A673 (cell line): ENCODE measurements at regions not wholly inside any gene's neighbourhood (a gene's known extent, or its start where the extent isn't known, plus 50 kb on each side); places are given as distances from the start of the nearest gene placed in this dataset.

Experiments
- BruUV-seq: library from RNA; stranded (reverse); fragments of 400-500 nt; replicated peaks from 2 replicates; lab custom pipeline; 2021; lab: Mats Ljungman, UMichigan
- CTCF ChIA-PET: fragments of 300-600 bp; sonication (Branson Sonifier 250); formaldehyde crosslinking; loops from one replicate; lab custom pipeline; 2022; ENCODE audit warnings: antibody characterized with exemption; lab: Charles Lee
- POLR2A ChIA-PET: fragments of 300-600 bp; sonication (Branson Sonifier 250); formaldehyde crosslinking; loops from one replicate; lab custom pipeline; 2022; ENCODE audit warnings: antibody characterized with exemption; ENCODE audit not compliant: low non-redundant PET; lab: Charles Lee
- DNase-seq: peaks from one replicate; pipeline ENCODE4 v3.0.0-alpha.2; 2015; ENCODE audit warnings: low spot score
- H3K27ac ChIP-seq: fragments of 200-600 bp; sonication (generic); 2 replicates; pipeline ENCODE4 v1.5.1; 2016; ENCODE audit warnings: mixed run types, low read depth, mild to moderate bottlenecking, mixed read lengths, antibody characterized with exemption, low read length; ENCODE audit not compliant: poor library complexity, severe bottlenecking
- H3K27me3 ChIP-seq: fragments of 200-600 bp; sonication (generic); replicated peaks from 2 replicates; pipeline ENCODE4 v1.6.1; 2017; ENCODE audit warnings: mixed run types, low read depth, mild to moderate bottlenecking, mixed read lengths, antibody characterized with exemption, low read length; ENCODE audit not compliant: insufficient read depth, poor library complexity
- H3K36me3 ChIP-seq: fragments of 200-600 bp; sonication (generic); 2 replicates; pipeline ENCODE4 v1.6.1; 2016; ENCODE audit warnings: mixed run types, mild to moderate bottlenecking, mixed read lengths, antibody characterized with exemption, low read length; ENCODE audit not compliant: insufficient read depth, poor library complexity, severe bottlenecking
- H3K4me1 ChIP-seq: fragments of 200-600 bp; sonication (generic); 2 replicates; pipeline ENCODE4 v1.6.1; 2017; ENCODE audit warnings: mixed run types, mild to moderate bottlenecking, mixed read lengths, antibody characterized with exemption, low read length; ENCODE audit not compliant: insufficient read depth, poor library complexity, severe bottlenecking
- H3K4me3 ChIP-seq: fragments of 200-600 bp; sonication (generic); 2 replicates; pipeline ENCODE4 v1.5.1; 2016; ENCODE audit warnings: low read depth, mixed run types, mild to moderate bottlenecking, mixed read lengths, low read length; ENCODE audit not compliant: poor library complexity, severe bottlenecking
- H3K9me3 ChIP-seq: fragments of 200-600 bp; sonication (generic); 2 replicates; pipeline ENCODE4 v1.6.1; 2016; ENCODE audit warnings: mixed run types, low read depth, mild to moderate bottlenecking, mixed read lengths, antibody characterized with exemption, low read length; ENCODE audit not compliant: poor library complexity, severe bottlenecking
- CTCF ChIP-seq: fragments of 300-800, 200-600 bp; sonication (generic); conservative IDR thresholded peaks from 2 replicates; pipeline ENCODE4 v1.5.1; 2017; ENCODE audit warnings: low read depth, mild to moderate bottlenecking, antibody characterized with exemption, low read length, moderate library complexity, mixed read lengths
- EZH2 ChIP-seq: fragments of 200-600 bp; sonication (generic); IDR thresholded peaks from 2 replicates; pipeline ENCODE4 v1.6.1; 2017; ENCODE audit warnings: borderline replicate concordance, low read depth, mild to moderate bottlenecking, mixed read lengths, antibody characterized with exemption, low read length; ENCODE audit not compliant: poor library complexity, severe bottlenecking
- intact Hi-C: fragments of 100-400 bp; cut with micrococcal nuclease; formaldehyde crosslinking; loops from one replicate; pipeline ENCODE4 v1.10.0; 2022; ENCODE audit not compliant: unreplicated experiment

GRCh38 chr5:77847814-77848290 is 71.7 kb upstream of the TBCA start:
- intact Hi-C loops, result no loop called here
- ChIA-PET CTCF (no interaction called here), POLR2A (no interaction called here)
- Histone ChIP-seq H3K27ac (no peak overlapping the region), H3K27me3 (peaks cover 38% of the 10 kb centered on the region), H3K4me3 (no peak overlapping the region), H3K4me1 (peaks cover 5% of the 10 kb centered on the region), H3K9me3 (no peaks in the 10 kb centered on the region), H3K36me3 (no peaks in the 10 kb centered on the region)
- TF ChIP-seq EZH2, result no peak
- TF ChIP-seq CTCF, result no peak
- no peak for DNase-seq
- no TSS peak for BruUV-seq

GRCh38 chr5:77847129-77847460 is 71.0 kb upstream of the TBCA start:
- H3K27me3 ChIP-seq, result peaks cover 32% of the 10 kb centered on the region
- H3K9me3 ChIP-seq, result no peaks in the 10 kb centered on the region
- no peaks in the 10 kb centered on the region for H3K36me3 ChIP-seq
- DNase-seq, result no peak
- H3K27ac ChIP-seq, result no peak overlapping the region
- intact Hi-C loops, result no loop called here
- TF ChIP-seq CTCF (no peak), EZH2 (no peak)
- H3K4me1 ChIP-seq, result peaks cover under 1% of the 10 kb centered on the region
- no TSS peak for BruUV-seq
- H3K4me3 ChIP-seq, result no peak overlapping the region
- ChIA-PET POLR2A (no interaction called here), CTCF (no interaction called here)

GRCh38 chr5:77846422-77847128 is 70.4 kb upstream of the TBCA start:
- ChIA-PET CTCF (no interaction called here), POLR2A (no interaction called here)
- H3K27me3 ChIP-seq, result peaks cover 29% of the 10 kb centered on the region
- DNase-seq, result no peak
- no peaks in the 10 kb centered on the region for H3K9me3 ChIP-seq
- intact Hi-C loops, result no loop called here
- no peaks in the 10 kb centered on the region for H3K4me1 ChIP-seq
- no TSS peak for BruUV-seq
- no peak for TF ChIP-seq CTCF
- TF ChIP-seq EZH2, result no peak
- no peak overlapping the region for H3K27ac ChIP-seq
- H3K4me3 ChIP-seq, result no peak overlapping the region
- no peaks in the 10 kb centered on the region for H3K36me3 ChIP-seq
